ENCODE measurements at regions not wholly inside any gene's neighbourhood (a gene's known extent, or its start where the extent isn't known, plus 50 kb on each side); places are given as distances from the start of the nearest gene placed in this dataset.
"Not testable (repeated sequence)": the region's sequence is repeated elsewhere in the genome, so short reads cannot be mapped to it uniquely, and the experiment has no call there.

GRCh38 chr7:149588930-149589329 lies 91.3 kb upstream of the ZNF746 start:
- no peak overlapping the region for H3K4me3 ChIP-seq (ENCODE audit: low read depth, low read length)
- DNase-seq (ENCODE audit: low read depth): no peak
- TF ChIP-seq, protein P1, sequence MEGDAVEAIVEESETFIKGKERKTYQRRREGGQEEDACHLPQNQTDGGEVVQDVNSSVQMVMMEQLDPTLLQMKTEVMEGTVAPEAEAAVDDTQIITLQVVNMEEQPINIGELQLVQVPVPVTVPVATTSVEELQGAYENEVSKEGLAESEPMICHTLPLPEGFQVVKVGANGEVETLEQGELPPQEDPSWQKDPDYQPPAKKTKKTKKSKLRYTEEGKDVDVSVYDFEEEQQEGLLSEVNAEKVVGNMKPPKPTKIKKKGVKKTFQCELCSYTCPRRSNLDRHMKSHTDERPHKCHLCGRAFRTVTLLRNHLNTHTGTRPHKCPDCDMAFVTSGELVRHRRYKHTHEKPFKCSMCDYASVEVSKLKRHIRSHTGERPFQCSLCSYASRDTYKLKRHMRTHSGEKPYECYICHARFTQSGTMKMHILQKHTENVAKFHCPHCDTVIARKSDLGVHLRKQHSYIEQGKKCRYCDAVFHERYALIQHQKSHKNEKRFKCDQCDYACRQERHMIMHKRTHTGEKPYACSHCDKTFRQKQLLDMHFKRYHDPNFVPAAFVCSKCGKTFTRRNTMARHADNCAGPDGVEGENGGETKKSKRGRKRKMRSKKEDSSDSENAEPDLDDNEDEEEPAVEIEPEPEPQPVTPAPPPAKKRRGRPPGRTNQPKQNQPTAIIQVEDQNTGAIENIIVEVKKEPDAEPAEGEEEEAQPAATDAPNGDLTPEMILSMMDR (conservative IDR thresholded peaks at IDR 0.05; ENCODE audit: low read depth, low read length): no peak

- no peak overlapping the region for H3K4me3 ChIP-seq (ENCODE audit: low read depth, low read length)
Observed at GRCh38 chr7:149586646-149587645, 89.3 kb upstream of the ZNF746 start.

GRCh38 chr7:149584530-149584929 lies 86.9 kb upstream of the ZNF746 start:
- TF ChIP-seq, protein P1 (conservative IDR thresholded peaks at IDR 0.05; ENCODE audit: low read depth, low read length): no peak
- no peak overlapping the region for H3K4me3 ChIP-seq (ENCODE audit: low read depth, low read length)
- DNase-seq (ENCODE audit: low read depth): no peak

More at GRCh38 chr7:149586646-149587645, 89.3 kb upstream of the ZNF746 start:
- DNase-seq (ENCODE audit: low read depth): no peak
- TF ChIP-seq, protein P1 (conservative IDR thresholded peaks at IDR 0.05; ENCODE audit: low read depth, low read length): no peak

- TF ChIP-seq, protein P1 (conservative IDR thresholded peaks at IDR 0.05; ENCODE audit: low read depth, low read length): no peak
- H3K4me3 ChIP-seq (ENCODE audit: low read depth, low read length): no peak overlapping the region
- no peak for DNase-seq (ENCODE audit: low read depth)
Observed at GRCh38 chr7:149584009-149584408, 86.4 kb upstream of the ZNF746 start.

- TF ChIP-seq, protein P1 (conservative IDR thresholded peaks at IDR 0.05; ENCODE audit: low read depth, low read length): no peak
- DNase-seq (ENCODE audit: low read depth): no peak
- no peak overlapping the region for H3K4me3 ChIP-seq (ENCODE audit: low read depth, low read length)
Observed at GRCh38 chr7:149580328-149580727, 82.7 kb upstream of the ZNF746 start.

DNA sequence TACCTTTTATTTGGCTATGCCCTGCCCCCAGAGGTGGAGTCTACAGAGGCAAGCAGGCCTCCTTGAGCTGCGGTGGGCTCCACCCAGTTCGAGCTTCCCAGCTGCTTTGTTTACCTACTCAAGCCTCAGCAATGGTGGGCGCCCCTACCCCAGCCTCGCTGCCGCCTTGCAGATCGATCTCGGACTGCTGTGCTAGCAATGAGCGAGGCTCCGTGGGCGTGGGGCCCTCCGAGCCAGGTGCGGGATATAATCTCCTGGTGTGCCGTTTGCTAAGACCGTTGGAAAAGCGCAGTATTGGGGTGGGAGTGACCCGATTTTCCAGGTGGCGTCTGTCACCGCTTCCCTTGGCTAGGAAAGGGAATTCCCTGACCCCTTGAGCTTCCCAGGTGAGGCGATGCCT lies 81.8 kb upstream of the ZNF746 start:
- DNase-seq (ENCODE audit: low read depth); H3K4me3 ChIP-seq (ENCODE audit: low read depth, low read length): not testable (repeated sequence)

DNA sequence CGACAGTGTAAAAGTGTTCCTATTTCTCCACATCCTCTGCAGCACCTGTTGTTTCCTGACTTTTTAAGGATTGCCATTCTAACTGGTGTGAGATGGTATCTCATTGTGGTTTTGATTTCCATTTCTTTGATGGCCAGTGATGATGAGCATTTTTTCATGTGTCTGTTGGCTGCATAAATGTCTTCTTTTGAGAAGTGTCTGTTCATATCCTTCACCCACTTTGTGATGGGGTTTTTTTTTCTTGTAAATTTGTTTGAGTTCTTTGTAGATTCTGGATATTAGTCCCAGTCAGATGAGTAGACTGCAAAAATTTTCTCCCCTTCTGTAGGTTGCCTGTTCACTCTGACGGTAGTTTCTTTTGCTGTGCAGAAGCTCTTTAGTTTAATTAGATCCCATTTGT lies 76.8 kb upstream of the ZNF746 start:
- not testable (repeated sequence) for DNase-seq (ENCODE audit: low read depth); H3K4me3 ChIP-seq (ENCODE audit: low read depth, low read length)

- H3K4me3 ChIP-seq (ENCODE audit: low read depth, low read length): no peak overlapping the region
- no peak for DNase-seq (ENCODE audit: low read depth)
- TF ChIP-seq, protein P1 (conservative IDR thresholded peaks at IDR 0.05; ENCODE audit: low read depth, low read length): no peak
Observed at GRCh38 chr7:149573519-149573918, 75.9 kb upstream of the ZNF746 start.

DNA sequence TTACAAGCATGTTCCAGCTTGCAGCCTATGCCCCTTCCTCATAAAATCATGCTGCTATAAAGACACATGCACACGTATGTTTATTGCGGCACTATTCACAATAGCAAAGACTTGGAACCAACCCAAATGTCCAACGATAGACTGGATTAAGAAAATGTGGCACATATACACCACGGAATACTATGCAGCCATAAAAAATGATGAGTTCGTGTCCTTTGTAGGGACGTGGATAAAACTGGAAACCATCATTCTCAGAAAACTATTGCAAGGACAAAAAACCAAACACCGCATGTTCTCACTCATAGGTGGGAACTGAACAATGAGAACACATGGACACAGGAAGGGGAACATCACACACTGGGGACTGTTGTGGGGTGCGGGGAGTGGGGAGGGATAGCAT lies 75.3 kb upstream of the ZNF746 start:
- DNase-seq (ENCODE audit: low read depth); H3K4me3 ChIP-seq (ENCODE audit: low read depth, low read length): not testable (repeated sequence)

All from epithelial cell of proximal tubule (primary cell).